Stimulated activated CD4-positive, alpha-beta T cell treated with anti-CD3 and anti-CD28 coated beads, Interleukin-12 subunit alpha, Interleukin-12 subunit beta, amount 100 ng/mL, for 24 hours (primary cell): ENCODE measurements at regions not wholly inside any gene's neighbourhood (a gene's known extent, or its start where the extent isn't known, plus 50 kb on each side); places are given as distances from the start of the nearest gene placed in this dataset.

Experiments used
- DNase-seq, 2 experiments: peaks; one replicate each; pipeline ENCODE4 v3.0.0-alpha.2; 2020; ENCODE audit warnings: low read depth in 2 of 2

- no peak for DNase-seq
These were observed 51.4 kb upstream of the ANO1 start for GRCh38 chr11:70026726-70027125.

- DNase-seq: no peak
These were observed 50.7 kb upstream of the ANO1 start for GRCh38 chr11:70027451-70027850.

GRCh38 chr11:70028147-70028855, 49.8 kb upstream of the ANO1 start:
- DNase-seq: no peak
